HCT116 (cell line): ENCODE measurements at regions not wholly inside any gene's neighbourhood (a gene's known extent, or its start where the extent isn't known, plus 50 kb on each side); places are given as distances from the start of the nearest gene placed in this dataset.

Experiments used
- ATAC-seq: fragments of 200-7000 bp; cut with Tn5 transposase; 2 replicates; pipeline ENCODE4 v1.9.1; 2020; ENCODE audit warnings: mild to moderate bottlenecking, moderate library complexity
- BruUV-seq: library from RNA; stranded (reverse); fragments of 400-500 nt; replicated peaks from 2 replicates; lab custom pipeline; 2021; lab: Mats Ljungman, UMichigan
- CTCF ChIA-PET: fragments of 300-600 bp; sonication (Branson Sonifier 250); formaldehyde crosslinking; loops from one replicate; lab custom pipeline; 2021; ENCODE audit warnings: antibody characterized with exemption; lab: Charles Lee
- POLR2A ChIA-PET: fragments of 300-600, 350-600 bp; sonication (Branson Sonifier 250); formaldehyde crosslinking; loops from one replicate; lab custom pipeline; 2021; ENCODE audit warnings: antibody characterized with exemption; lab: Charles Lee
- RAD21 ChIA-PET, 2 experiments: fragments of 300-600 bp; sonication (Branson Sonifier 250); formaldehyde crosslinking; loops; one replicate each; lab custom pipeline; 2023; ENCODE audit warnings: low total read pairs in 2 of 2; ENCODE audit not compliant: uncharacterized antibody in 2 of 2, unreplicated experiment in 2 of 2, low non-redundant PET in 1 of 2; lab: Charles Lee
- DNase-seq: peaks from one replicate; pipeline ENCODE4 v3.0.0-alpha.2; 2010; ENCODE audit warnings: low read depth, low spot score
- H2AFZ ChIP-seq: fragments of 200-600 bp; shearing (Covaris generic), sonication (generic); 2 replicates; pipeline ENCODE4 v1.6.1; 2017; ENCODE audit warnings: low read depth, mixed run types, mixed read lengths, antibody characterized with exemption, low read length; ENCODE audit not compliant: poor library complexity, severe bottlenecking
- H3K27ac ChIP-seq: 2 replicates; pipeline ENCODE4 v1.5.1; 2012; ENCODE audit warnings: low read depth, low read length
- H3K27me3 ChIP-seq: fragments of 200-600 bp; sonication (generic); 2 replicates; pipeline ENCODE4 v1.6.1; 2016; ENCODE audit warnings: mixed run types, low read length, mixed read lengths; ENCODE audit not compliant: insufficient read depth
- H3K36me3 ChIP-seq, 2 experiments: fragments of 200-500 bp in 1 of 2; fragments of 200-600 bp in 1 of 2; sonication (Bioruptor generic) in 1 of 2; sonication (generic) in 1 of 2; 2 replicates each; pipeline versions ENCODE4 v1.5.1 to v1.6.1; 2014 to 2016; ENCODE audit warnings: low read length in 2 of 2, inconsistent platforms in 1 of 2, mixed read lengths in 1 of 2, mixed run types in 1 of 2; ENCODE audit not compliant: insufficient read depth in 2 of 2, control insufficient read depth in 1 of 2
- H3K4me1 ChIP-seq, 2 experiments: fragments of 200-600 bp in 1 of 2; sonication (generic) in 1 of 2; 2 replicates each; pipeline versions ENCODE4 v1.5.1 to v1.6.1; 2012 to 2017; ENCODE audit warnings: low read length in 2 of 2, inconsistent platforms in 1 of 2, mild to moderate bottlenecking in 1 of 2, mixed read lengths in 1 of 2, mixed run types in 1 of 2, moderate library complexity in 1 of 2; ENCODE audit not compliant: insufficient read depth in 2 of 2, control insufficient read depth in 1 of 2
- H3K4me2 ChIP-seq: fragments of 200-600 bp; sonication (generic); 2 replicates; pipeline ENCODE4 v1.6.1; 2017; ENCODE audit warnings: mixed run types, low read length, mixed read lengths
- H3K4me3 ChIP-seq, 2 experiments: fragments of 200-600 bp in 1 of 2; sonication (generic) in 1 of 2; replicated peaks in 1 of 2; 2 replicates each; pipeline ENCODE4 v1.5.1; 2011 to 2016; ENCODE audit warnings: low read length in 2 of 2, control low read depth in 1 of 2, low read depth in 1 of 2, mild to moderate bottlenecking in 1 of 2, mixed read lengths in 1 of 2, mixed run types in 1 of 2
- H3K79me2 ChIP-seq: fragments of 200-600 bp; sonication (generic); 2 replicates; pipeline ENCODE4 v1.6.1; 2017; ENCODE audit warnings: mild to moderate bottlenecking, mixed run types, low read length, moderate library complexity, mixed read lengths; ENCODE audit not compliant: insufficient read depth
- H3K9ac ChIP-seq: fragments of 200-600 bp; sonication (generic); 2 replicates; pipeline ENCODE4 v1.6.1; 2016; ENCODE audit warnings: low read length, mixed read lengths
- H3K9me2 ChIP-seq: fragments of 200-600 bp; sonication (generic), shearing (Covaris generic); 2 replicates; pipeline ENCODE4 v1.6.1; 2017; ENCODE audit warnings: mixed run types, mild to moderate bottlenecking, moderate library complexity; ENCODE audit not compliant: insufficient read depth
- H3K9me3 ChIP-seq, 2 experiments: fragments of 200-500 bp in 1 of 2; fragments of 200-600 bp in 1 of 2; sonication (Bioruptor generic) in 1 of 2; sonication (generic) in 1 of 2; 2 replicates each; pipeline ENCODE4 v1.6.1; 2014 to 2017; ENCODE audit warnings: low read length in 2 of 2, mixed read lengths in 2 of 2, inconsistent platforms in 1 of 2, low read depth in 1 of 2, mild to moderate bottlenecking in 1 of 2, mixed run types in 1 of 2, moderate library complexity in 1 of 2; ENCODE audit not compliant: control insufficient read depth in 1 of 2, insufficient read depth in 1 of 2
- H4K20me1 ChIP-seq: fragments of 200-600 bp; sonication (generic), shearing (Covaris generic); 2 replicates; pipeline ENCODE4 v1.6.1; 2017; ENCODE audit warnings: mixed run types, mild to moderate bottlenecking, moderate library complexity; ENCODE audit not compliant: insufficient read depth
- CEBPB ChIP-seq: IDR thresholded peaks from 2 replicates; pipeline ENCODE4 v1.6.1; 2012; ENCODE audit warnings: low read depth
- EGR1 ChIP-seq: IDR thresholded peaks from 2 replicates; pipeline ENCODE4 v1.6.1; 2012; ENCODE audit warnings: low read depth
- ELF1 ChIP-seq: IDR thresholded peaks from 2 replicates; pipeline ENCODE4 v1.6.1; 2012; ENCODE audit warnings: low read depth, borderline replicate concordance
- EZH2phosphoT487 ChIP-seq: fragments of 200-600 bp; IDR thresholded peaks from 2 replicates; pipeline ENCODE4 v1.6.1; 2018; ENCODE audit warnings: antibody characterized with exemption, borderline replicate concordance
- FOSL1 ChIP-seq: IDR thresholded peaks from 2 replicates; pipeline ENCODE4 v1.6.1; 2012; ENCODE audit warnings: low read depth
- POLR2A ChIP-seq: IDR thresholded peaks from 2 replicates; pipeline ENCODE4 v1.7.0; 2011; ENCODE audit warnings: borderline replicate concordance; ENCODE audit not compliant: insufficient read depth, insufficient read length; ENCODE audit errors: extremely low read depth
- POLR2AphosphoS5 ChIP-seq: IDR thresholded peaks from 2 replicates; pipeline ENCODE4 v1.6.1; 2011; ENCODE audit warnings: mild to moderate bottlenecking, low read depth, low read length, moderate library complexity
- RAD21 ChIP-seq: IDR thresholded peaks from 2 replicates; pipeline ENCODE4 v1.6.1; 2012; ENCODE audit warnings: low read depth, mild to moderate bottlenecking
- SIN3A ChIP-seq: IDR thresholded peaks from 2 replicates; pipeline ENCODE4 v1.6.1; 2012; ENCODE audit warnings: low read depth
- SP1 ChIP-seq: IDR thresholded peaks from 2 replicates; pipeline ENCODE4 v1.6.1; 2012; ENCODE audit warnings: low read depth
- TCF7L2 ChIP-seq: IDR thresholded peaks from 2 replicates; pipeline ENCODE4 v1.7.0; 2011; ENCODE audit warnings: borderline replicate concordance, inconsistent platforms; ENCODE audit not compliant: insufficient read depth, insufficient read length; ENCODE audit errors: extremely low read depth
- YY1 ChIP-seq: IDR thresholded peaks from 2 replicates; pipeline ENCODE4 v1.6.1; 2011; ENCODE audit warnings: low read length, low read depth, moderate library complexity, mild to moderate bottlenecking; ENCODE audit not compliant: insufficient replicate concordance; ENCODE audit errors: extremely low read depth
- ZFX ChIP-seq: fragments of 450-650 bp; IDR thresholded peaks from 2 replicates; pipeline ENCODE4 v1.6.1; 2017
- ZNF274 ChIP-seq: fragments of 200-500 bp; sonication (Bioruptor generic); IDR thresholded peaks from 2 replicates; pipeline ENCODE4 v1.6.1; 2014; ENCODE audit warnings: mild to moderate bottlenecking, low read depth, low read length, inconsistent platforms
- intact Hi-C: fragments of 100-400 bp; cut with micrococcal nuclease; formaldehyde crosslinking; loops from 2 replicates; pipeline ENCODE4 v1.10.0; 2022
- TF ChIP-seq, protein P1 (sequence below): IDR thresholded peaks from 2 replicates; pipeline ENCODE4 v1.6.1; 2012; ENCODE audit warnings: low read depth
- TF ChIP-seq, protein P2 (sequence below): IDR thresholded peaks from 2 replicates; pipeline ENCODE4 v1.6.1; 2012
- TF ChIP-seq, protein P3 (sequence below), 3 experiments: fragments of 200-600 bp in 1 of 3; sonication (generic) in 1 of 3; IDR thresholded peaks in 2 of 3; conservative IDR thresholded peaks in 1 of 3; 2 replicates each; pipeline ENCODE4 v1.5.1; 2012 to 2017; ENCODE audit warnings: low read depth in 2 of 3, low read length in 2 of 3, antibody characterized with exemption in 1 of 3, borderline replicate concordance in 1 of 3, control low read depth in 1 of 3, mild to moderate bottlenecking in 1 of 3, mixed read lengths in 1 of 3, mixed run types in 1 of 3, moderate library complexity in 1 of 3; ENCODE audit not compliant: insufficient read depth in 1 of 3
- TF ChIP-seq, protein P4 (sequence below): IDR thresholded peaks from 2 replicates; pipeline ENCODE4 v1.6.1; 2011; ENCODE audit warnings: mild to moderate bottlenecking, low read length, moderate library complexity; ENCODE audit not compliant: insufficient replicate concordance; ENCODE audit errors: extremely low read depth

DNA sequence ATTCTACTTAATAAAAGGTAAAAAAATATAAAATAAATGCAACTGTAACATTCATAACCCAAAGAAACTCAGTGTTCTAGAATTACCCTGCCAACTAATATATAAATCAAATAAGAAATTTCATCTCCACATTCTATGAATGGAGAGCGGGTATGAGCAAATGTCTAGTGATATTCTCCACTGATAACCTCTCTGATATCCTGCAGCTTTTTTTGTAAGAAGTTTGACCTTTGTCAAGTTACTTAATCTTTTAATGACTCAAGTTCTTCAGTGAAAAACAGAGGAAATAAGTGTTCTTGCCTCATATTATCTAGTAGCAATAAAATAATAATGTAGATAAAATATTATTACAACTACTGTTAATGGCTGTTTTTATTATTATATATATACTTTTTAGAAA, 1275.6 kb upstream of the CDH9 start (continued):
- TF ChIP-seq, protein P1, sequence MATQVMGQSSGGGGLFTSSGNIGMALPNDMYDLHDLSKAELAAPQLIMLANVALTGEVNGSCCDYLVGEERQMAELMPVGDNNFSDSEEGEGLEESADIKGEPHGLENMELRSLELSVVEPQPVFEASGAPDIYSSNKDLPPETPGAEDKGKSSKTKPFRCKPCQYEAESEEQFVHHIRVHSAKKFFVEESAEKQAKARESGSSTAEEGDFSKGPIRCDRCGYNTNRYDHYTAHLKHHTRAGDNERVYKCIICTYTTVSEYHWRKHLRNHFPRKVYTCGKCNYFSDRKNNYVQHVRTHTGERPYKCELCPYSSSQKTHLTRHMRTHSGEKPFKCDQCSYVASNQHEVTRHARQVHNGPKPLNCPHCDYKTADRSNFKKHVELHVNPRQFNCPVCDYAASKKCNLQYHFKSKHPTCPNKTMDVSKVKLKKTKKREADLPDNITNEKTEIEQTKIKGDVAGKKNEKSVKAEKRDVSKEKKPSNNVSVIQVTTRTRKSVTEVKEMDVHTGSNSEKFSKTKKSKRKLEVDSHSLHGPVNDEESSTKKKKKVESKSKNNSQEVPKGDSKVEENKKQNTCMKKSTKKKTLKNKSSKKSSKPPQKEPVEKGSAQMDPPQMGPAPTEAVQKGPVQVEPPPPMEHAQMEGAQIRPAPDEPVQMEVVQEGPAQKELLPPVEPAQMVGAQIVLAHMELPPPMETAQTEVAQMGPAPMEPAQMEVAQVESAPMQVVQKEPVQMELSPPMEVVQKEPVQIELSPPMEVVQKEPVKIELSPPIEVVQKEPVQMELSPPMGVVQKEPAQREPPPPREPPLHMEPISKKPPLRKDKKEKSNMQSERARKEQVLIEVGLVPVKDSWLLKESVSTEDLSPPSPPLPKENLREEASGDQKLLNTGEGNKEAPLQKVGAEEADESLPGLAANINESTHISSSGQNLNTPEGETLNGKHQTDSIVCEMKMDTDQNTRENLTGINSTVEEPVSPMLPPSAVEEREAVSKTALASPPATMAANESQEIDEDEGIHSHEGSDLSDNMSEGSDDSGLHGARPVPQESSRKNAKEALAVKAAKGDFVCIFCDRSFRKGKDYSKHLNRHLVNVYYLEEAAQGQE: no peak
- TF ChIP-seq, protein P2, sequence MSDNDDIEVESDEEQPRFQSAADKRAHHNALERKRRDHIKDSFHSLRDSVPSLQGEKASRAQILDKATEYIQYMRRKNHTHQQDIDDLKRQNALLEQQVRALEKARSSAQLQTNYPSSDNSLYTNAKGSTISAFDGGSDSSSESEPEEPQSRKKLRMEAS: no peak
- TF ChIP-seq EZH2phosphoT487: no peak
- TF ChIP-seq, all 23 proteins: peak for 0

DNA sequence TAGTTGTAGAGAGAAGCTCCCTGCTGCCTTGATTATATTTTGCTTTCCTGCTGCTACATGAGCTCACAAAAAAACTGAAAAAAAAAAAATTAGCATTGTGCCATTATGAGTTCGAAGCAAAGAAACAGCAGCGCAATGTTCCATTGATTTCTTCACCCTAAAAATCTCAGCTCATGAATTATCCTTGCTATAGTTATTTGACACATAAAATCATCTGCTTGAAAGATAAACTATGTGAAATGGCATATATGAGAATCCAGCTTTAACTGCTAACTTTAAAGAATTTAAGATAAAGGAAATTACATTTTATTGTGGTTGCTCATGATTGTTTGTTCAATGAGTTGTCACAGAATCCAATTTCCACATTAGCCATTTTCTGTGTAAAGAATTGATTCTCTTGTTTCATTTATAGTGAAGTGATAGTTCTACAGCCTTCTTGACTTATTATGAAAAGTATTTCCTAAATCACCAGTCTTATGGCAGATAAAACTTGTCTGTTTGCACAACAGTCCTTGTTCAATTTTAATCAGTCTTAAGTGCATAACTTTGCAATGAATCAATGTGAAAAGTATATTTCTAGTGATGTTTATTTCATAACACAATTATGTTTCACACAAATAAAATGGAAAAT, 1275.0 kb upstream of the CDH9 start:
- no peak for TF ChIP-seq ZFX
- TF ChIP-seq SP1: no peak
- no peak for TF ChIP-seq YY1
- no peak for TF ChIP-seq ZNF274
- no peak for TF ChIP-seq ELF1
- TF ChIP-seq EZH2phosphoT487: no peak
- TF ChIP-seq, protein P3, sequence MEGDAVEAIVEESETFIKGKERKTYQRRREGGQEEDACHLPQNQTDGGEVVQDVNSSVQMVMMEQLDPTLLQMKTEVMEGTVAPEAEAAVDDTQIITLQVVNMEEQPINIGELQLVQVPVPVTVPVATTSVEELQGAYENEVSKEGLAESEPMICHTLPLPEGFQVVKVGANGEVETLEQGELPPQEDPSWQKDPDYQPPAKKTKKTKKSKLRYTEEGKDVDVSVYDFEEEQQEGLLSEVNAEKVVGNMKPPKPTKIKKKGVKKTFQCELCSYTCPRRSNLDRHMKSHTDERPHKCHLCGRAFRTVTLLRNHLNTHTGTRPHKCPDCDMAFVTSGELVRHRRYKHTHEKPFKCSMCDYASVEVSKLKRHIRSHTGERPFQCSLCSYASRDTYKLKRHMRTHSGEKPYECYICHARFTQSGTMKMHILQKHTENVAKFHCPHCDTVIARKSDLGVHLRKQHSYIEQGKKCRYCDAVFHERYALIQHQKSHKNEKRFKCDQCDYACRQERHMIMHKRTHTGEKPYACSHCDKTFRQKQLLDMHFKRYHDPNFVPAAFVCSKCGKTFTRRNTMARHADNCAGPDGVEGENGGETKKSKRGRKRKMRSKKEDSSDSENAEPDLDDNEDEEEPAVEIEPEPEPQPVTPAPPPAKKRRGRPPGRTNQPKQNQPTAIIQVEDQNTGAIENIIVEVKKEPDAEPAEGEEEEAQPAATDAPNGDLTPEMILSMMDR (IDR thresholded peaks at IDR 0.05 in 2 of 3, conservative IDR thresholded peaks at IDR 0.05 in 1 of 3; ENCODE audit: borderline replicate concordance in 1 of 3, insufficient read depth in 1 of 3, low read depth in 2 of 3, low read length in 2 of 3): no peak
- no peak for TF ChIP-seq POLR2A
- TF ChIP-seq FOSL1: no peak
- TF ChIP-seq CEBPB: no peak
- TF ChIP-seq, protein P4, sequence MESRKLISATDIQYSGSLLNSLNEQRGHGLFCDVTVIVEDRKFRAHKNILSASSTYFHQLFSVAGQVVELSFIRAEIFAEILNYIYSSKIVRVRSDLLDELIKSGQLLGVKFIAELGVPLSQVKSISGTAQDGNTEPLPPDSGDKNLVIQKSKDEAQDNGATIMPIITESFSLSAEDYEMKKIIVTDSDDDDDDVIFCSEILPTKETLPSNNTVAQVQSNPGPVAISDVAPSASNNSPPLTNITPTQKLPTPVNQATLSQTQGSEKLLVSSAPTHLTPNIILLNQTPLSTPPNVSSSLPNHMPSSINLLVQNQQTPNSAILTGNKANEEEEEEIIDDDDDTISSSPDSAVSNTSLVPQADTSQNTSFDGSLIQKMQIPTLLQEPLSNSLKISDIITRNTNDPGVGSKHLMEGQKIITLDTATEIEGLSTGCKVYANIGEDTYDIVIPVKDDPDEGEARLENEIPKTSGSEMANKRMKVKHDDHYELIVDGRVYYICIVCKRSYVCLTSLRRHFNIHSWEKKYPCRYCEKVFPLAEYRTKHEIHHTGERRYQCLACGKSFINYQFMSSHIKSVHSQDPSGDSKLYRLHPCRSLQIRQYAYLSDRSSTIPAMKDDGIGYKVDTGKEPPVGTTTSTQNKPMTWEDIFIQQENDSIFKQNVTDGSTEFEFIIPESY: no peak
- TF ChIP-seq TCF7L2: no peak
- TF ChIP-seq POLR2AphosphoS5: no peak
- TF ChIP-seq SIN3A: no peak
- no peak for TF ChIP-seq EGR1
- no peak for TF ChIP-seq RAD21
- Histone ChIP-seq H3K9ac (no peak overlapping the region), H3K4me3 (no peak overlapping the region), H3K27me3 (no peaks in the 10 kb centered on the region), H3K36me3 (no peaks in the 10 kb centered on the region), H3K9me2 (no peaks in the 10 kb centered on the region), H3K4me2 (no peak overlapping the region), H3K9me3 (peaks cover 11 to 30% of the 10 kb centered on the region in 2 experiments; a peak in 2 of 4 replicates), H3K27ac (no peak overlapping the region), H4K20me1 (no peaks in the 10 kb centered on the region), H2AFZ (no peak overlapping the region), H3K79me2 (no peaks in the 10 kb centered on the region), H3K4me1 (no peaks in the 10 kb centered on the region)
- DNase-seq: no peak
- ChIA-PET CTCF (no interaction called here), RAD21 (no interaction called here), POLR2A (no interaction called here)
- intact Hi-C loops: no loop called here
- no peak for ATAC-seq
- no TSS peak for BruUV-seq
